Muscle of leg (tissue), 3 donors: ENCODE measurements at regions not wholly inside any gene's neighbourhood (a gene's known extent, or its start where the extent isn't known, plus 50 kb on each side); places are given as distances from the start of the nearest gene placed in this dataset.
"Not testable (repeated sequence)": the region's sequence is repeated elsewhere in the genome, so short reads cannot be mapped to it uniquely, and the experiment has no call there.

Experiments used
- DNase-seq: peaks from one replicate; pipeline ENCODE4 v3.0.0; 2013
- H3K27ac ChIP-seq: one replicate; pipeline ENCODE4 v1.5.1; 2013; ENCODE audit warnings: mild to moderate bottlenecking, low read length, control low read depth
- H3K27me3 ChIP-seq: one replicate; pipeline ENCODE4 v1.6.1; 2013; ENCODE audit warnings: low read length; ENCODE audit not compliant: control insufficient read depth, insufficient read depth
- H3K36me3 ChIP-seq: one replicate; pipeline ENCODE4 v1.6.1; 2013; ENCODE audit warnings: low read length; ENCODE audit not compliant: control insufficient read depth, insufficient read depth
- H3K4me1 ChIP-seq: one replicate; pipeline ENCODE4 v1.6.1; 2013; ENCODE audit warnings: low read length; ENCODE audit not compliant: control insufficient read depth, insufficient read depth
- H3K4me3 ChIP-seq: one replicate; pipeline ENCODE4 v1.5.1; 2013; ENCODE audit warnings: low read length, control low read depth
- H3K9me3 ChIP-seq: replicated peaks from 2 replicates; pipeline ENCODE4 v1.6.1; 2013; ENCODE audit warnings: low read depth, low read length; ENCODE audit not compliant: control insufficient read depth
- WGBS: methylation state at CpG from one replicate; pipeline ENCODE4 v1.1.5; 2013; ENCODE audit warnings: missing lambda C conversion rate; ENCODE audit not compliant: insufficient coverage; 5-methylcytosine and 5-hydroxymethylcytosine counted together

DNA sequence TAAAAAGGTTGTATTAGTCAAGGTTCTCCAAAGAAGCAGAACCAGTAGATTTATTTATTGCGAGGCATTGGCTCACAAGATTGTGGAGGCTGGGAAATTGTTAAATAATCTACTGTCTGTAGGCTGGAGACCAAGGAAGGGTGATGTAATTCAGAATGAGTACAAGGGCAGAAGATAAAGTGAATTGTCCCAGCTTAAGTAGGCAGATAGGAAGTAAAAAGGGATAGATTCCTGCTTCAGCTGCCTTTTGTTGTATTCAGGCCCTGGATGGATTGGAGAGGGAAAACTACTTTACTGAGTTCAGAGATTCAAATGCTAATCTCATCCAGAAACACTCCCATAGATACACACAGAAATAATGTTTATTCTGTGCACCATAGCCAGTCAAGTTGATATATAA lies 301.1 kb downstream of the CYLC2 start:
- WGBS = 60% methylated on average over 1 of the region's 1 CpG

DNA sequence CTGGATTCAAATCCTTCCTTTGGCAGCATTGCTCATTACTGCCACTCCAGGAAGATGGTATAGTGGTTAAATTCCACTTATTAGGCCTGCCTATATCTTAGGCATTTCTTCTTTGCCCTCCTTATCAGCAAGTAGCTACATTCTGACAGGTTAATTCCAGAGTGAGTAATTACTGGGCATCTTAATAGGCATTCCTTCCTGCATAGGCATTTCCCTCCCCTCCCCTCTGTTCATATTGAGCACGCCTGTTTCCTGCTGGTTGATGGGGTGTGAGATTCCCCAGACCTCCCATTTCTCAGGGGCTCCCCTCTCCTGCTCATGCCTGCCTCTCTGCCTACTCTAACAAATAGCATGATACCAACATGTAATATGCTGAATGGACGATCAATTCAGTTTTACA lies 305.9 kb downstream of the CYLC2 start:
- WGBS = no CpG with 5 or more reads among the region's 2 CpGs
- no peak overlapping the region for H3K4me3 ChIP-seq

More for the DNA sequence above, 301.1 kb downstream of the CYLC2 start:
- Histone ChIP-seq H3K27ac (no peak overlapping the region), H3K4me1 (no peaks in the 10 kb centered on the region), H3K27me3 (no peaks in the 10 kb centered on the region), H3K9me3 (peaks cover 3% of the 10 kb centered on the region), H3K4me3 (no peak overlapping the region), H3K36me3 (no peaks in the 10 kb centered on the region)
- no peak for DNase-seq

DNA sequence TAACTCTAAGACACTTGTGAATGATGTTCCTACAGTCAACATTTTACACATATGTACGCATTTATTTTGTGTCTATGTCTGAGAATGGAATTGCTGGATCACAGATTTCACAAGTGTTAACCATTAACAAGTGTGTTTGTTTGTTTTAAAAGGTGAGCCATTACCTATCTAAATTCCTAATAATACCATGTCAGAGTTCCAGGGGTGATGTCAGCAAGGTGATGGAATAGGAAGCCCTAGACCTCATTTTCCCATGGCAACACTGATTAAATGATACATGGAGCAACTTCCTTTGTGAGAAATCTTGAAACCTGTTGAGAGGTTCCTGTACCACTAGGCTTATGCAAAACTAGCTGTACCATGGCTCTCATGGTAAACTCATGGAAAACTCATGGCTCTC lies 309.7 kb downstream of the CYLC2 start:
- H3K4me3 ChIP-seq = no peak overlapping the region
- no peaks in the 10 kb centered on the region for H3K36me3 ChIP-seq
- no peak for DNase-seq
- H3K4me1 ChIP-seq = no peaks in the 10 kb centered on the region
- peaks cover 8% of the 10 kb centered on the region for H3K9me3 ChIP-seq
- no peaks in the 10 kb centered on the region for H3K27me3 ChIP-seq
- no peak overlapping the region for H3K27ac ChIP-seq
- WGBS = no CpG with 5 or more reads among the region's 1 CpG

More for the DNA sequence above, 305.9 kb downstream of the CYLC2 start:
- Histone ChIP-seq H3K27me3 (no peaks in the 10 kb centered on the region), H3K36me3 (no peaks in the 10 kb centered on the region), H3K27ac (no peak overlapping the region), H3K4me1 (no peaks in the 10 kb centered on the region), H3K9me3 (peaks cover 6% of the 10 kb centered on the region)
- DNase-seq = no peak

DNA sequence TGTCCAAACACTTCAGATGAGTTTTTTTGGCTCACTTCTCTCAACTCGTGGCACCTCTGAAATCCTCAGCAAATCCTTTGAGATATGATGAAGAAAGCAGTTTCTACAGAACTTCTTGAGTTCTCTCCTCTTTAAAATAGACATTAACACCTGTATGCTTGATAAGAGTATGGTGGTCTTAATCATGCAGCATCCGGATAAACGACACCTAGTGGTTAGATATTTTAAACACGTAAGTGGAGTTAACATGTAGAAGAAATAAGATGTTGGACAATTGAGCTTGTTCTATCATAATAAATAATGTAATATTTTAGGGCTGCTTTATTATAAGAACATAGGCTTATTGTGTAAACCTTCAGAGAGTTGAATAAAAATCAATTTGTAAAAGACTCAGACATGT lies 324.8 kb downstream of the CYLC2 start:
- H3K27me3 ChIP-seq = no peaks in the 10 kb centered on the region
- WGBS = no CpG with 5 or more reads among the region's 4 CpGs
- no peaks in the 10 kb centered on the region for H3K9me3 ChIP-seq
- DNase-seq = no peak
- H3K4me3 ChIP-seq = no peak overlapping the region
- no peaks in the 10 kb centered on the region for H3K4me1 ChIP-seq
- no peak overlapping the region for H3K27ac ChIP-seq
- H3K36me3 ChIP-seq = no peaks in the 10 kb centered on the region

DNA sequence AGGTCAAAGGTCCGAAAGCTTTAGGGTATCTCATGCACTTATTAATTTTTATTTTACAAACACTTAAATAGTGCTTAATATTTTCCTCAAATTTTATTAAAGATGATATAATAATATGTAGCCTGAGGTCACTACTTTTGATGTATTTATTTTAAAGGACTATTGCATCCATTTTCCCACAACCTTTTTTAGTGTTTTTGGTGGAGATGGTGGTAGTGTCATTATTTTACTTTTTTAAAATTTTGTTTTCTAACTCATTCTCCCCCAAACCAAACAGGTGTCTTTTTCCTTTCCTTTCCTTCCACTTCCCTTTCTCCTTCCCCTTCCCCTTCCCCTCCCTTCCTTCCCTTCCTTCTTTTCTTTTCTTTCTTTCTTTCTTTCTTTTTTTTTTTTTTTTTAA lies 328.6 kb downstream of the CYLC2 start:
- DNase-seq = no peak
- Histone ChIP-seq H3K4me3 (no peak overlapping the region), H3K36me3 (no peaks in the 10 kb centered on the region), H3K9me3 (no peaks in the 10 kb centered on the region), H3K27ac (no peak overlapping the region), H3K27me3 (no peaks in the 10 kb centered on the region), H3K4me1 (no peaks in the 10 kb centered on the region)
- no CpG with 5 or more reads among the region's 1 CpG for WGBS

DNA sequence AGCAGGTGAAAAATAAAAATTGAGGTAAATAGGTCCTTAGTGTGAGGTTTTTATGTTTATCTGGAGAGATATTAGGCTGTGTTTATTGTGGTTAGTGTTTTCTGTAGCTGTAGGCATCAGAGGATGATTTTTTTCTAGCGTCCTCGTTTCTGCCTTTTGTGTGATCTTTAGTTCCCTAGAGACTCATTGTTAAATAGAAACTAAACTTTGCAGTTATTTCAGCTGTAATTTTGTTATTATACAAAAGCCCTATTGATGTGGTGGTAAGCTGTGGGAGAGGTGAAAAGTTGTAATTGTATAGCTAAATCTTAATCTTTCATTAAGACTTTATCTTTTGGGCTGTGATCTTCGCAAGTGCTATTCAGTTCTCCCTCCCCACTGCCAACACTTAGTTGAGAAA lies 340.3 kb downstream of the CYLC2 start:
- no peaks in the 10 kb centered on the region for H3K9me3 ChIP-seq
- no peaks in the 10 kb centered on the region for H3K4me1 ChIP-seq
- DNase-seq = no peak
- H3K27ac ChIP-seq = no peak overlapping the region
- no peak overlapping the region for H3K4me3 ChIP-seq
- H3K36me3 ChIP-seq = no peaks in the 10 kb centered on the region
- no peaks in the 10 kb centered on the region for H3K27me3 ChIP-seq
- WGBS = no CpG with 5 or more reads among the region's 3 CpGs

DNA sequence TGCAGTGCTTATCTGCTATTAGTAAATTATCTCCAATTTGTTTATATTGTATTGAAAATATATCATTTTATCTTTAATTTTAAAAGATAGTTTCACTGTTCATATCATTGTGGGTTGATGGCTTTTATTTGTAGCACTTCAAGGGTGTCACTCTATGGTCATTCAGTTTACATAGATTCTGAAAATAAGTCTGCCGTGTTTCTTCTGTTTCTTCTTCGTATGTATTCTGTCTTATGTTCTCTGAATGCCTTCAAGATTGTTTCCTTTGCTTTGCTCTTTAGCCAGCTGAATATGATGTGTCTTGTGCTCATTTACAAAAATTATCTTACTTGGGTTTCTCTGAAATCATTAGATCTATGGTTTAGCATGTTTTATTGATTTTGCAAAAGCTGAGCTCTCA lies 359.9 kb downstream of the CYLC2 start:
- DNase-seq = no peak

DNA sequence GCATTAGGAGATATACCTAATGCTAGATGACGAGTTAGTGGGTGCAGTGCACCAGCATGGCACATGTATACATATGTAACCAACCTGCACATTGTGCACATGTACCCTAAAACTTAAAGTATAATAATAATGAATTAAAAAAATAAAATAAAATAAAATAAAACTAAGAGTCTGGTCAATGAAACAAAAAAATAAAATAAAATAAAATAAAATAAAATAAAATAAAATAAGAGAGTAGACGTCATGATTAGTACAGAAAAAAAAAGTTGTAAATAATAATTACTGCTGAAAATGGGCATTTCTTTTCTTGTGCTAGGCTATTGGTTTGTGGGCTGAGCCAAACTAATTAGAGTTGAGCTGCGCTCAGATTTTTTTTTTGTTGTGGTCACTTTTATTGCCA lies 362.8 kb downstream of the CYLC2 start:
- not testable (repeated sequence) for H3K27ac ChIP-seq, H3K27me3 ChIP-seq
- WGBS = 80% methylated on average over 1 of the region's 3 CpGs

More for the DNA sequence above, 359.9 kb downstream of the CYLC2 start:
- H3K27me3 ChIP-seq = no peaks in the 10 kb centered on the region
- WGBS = no CpG with 5 or more reads among the region's 2 CpGs
- H3K36me3 ChIP-seq = no peaks in the 10 kb centered on the region
- H3K27ac ChIP-seq = no peak overlapping the region
- peaks cover 4% of the 10 kb centered on the region for H3K9me3 ChIP-seq
- no peak overlapping the region for H3K4me3 ChIP-seq
- H3K4me1 ChIP-seq = no peaks in the 10 kb centered on the region

DNA sequence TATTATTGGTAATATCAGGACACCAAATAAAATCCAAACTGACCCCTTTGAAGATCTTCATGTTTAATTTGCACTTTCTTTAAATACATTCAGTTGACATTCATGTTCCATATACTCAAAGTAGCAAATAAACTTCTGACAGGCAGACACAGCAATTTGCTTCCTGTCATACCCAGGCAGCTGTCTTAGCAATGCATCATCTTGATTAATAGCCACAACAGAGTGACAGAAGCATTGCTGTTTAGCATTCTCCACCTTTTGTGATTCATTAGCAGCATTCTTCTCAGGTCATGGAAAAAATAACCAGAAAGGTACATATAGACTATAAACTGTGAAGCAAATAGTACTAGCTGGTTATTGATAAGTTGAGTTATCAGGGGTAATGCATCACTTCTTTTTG lies 366.8 kb downstream of the CYLC2 start:
- Histone ChIP-seq H3K36me3 (no peaks in the 10 kb centered on the region), H3K4me1 (no peaks in the 10 kb centered on the region), H3K27ac (no peak overlapping the region), H3K4me3 (no peak overlapping the region), H3K9me3 (no peaks in the 10 kb centered on the region), H3K27me3 (no peaks in the 10 kb centered on the region)
- DNase-seq = no peak

More for the DNA sequence above, 362.8 kb downstream of the CYLC2 start:
- not testable (repeated sequence) for DNase-seq, H3K4me3 ChIP-seq, H3K9me3 ChIP-seq, H3K4me1 ChIP-seq, H3K36me3 ChIP-seq

DNA sequence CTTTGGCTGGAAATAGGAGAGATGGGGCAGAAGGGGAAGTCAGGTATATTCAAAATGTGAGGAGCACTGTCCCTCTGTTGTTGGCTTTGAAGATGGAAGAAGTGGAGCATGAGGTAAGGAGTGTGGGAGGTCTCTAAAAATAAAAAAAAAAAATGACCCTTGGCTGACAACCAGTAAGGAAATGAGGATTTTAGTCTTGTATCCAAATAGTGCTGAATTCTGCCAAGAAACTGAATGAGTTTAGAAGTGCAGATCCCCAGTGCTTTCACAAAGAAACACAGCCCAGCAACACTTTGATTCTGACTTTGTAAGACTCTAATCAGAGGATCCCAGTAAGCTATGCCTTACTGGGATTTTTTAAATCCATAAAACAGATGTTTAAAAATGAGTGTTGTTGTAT lies 367.9 kb downstream of the CYLC2 start:
- H3K27me3 ChIP-seq = no peaks in the 10 kb centered on the region
- H3K36me3 ChIP-seq = no peaks in the 10 kb centered on the region
- H3K27ac ChIP-seq = no peak overlapping the region
- DNase-seq = peak; percentile 94
- H3K4me1 ChIP-seq = no peaks in the 10 kb centered on the region
- no peak overlapping the region for H3K4me3 ChIP-seq
- no peaks in the 10 kb centered on the region for H3K9me3 ChIP-seq

DNA sequence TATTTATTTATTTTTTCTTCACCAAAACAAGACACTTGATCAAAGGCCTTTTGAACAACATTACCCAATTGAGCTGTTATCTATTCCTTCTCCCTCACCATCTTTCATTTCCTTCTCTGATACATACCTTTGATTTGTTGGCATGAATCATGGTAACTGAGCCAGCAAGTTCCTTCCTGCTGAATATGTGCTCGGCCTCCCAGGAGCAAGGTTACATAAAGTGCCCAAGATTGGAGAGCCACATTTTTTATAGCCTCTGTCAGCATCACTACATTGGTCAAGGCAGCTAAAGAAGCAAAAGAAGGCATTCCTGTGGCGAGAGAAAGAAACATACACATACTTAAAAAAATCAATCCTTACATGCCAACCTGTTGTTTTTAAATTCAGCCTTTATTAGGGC lies 369.6 kb downstream of the CYLC2 start:
- no CpG with 5 or more reads among the region's 2 CpGs for WGBS
- H3K4me3 ChIP-seq = no peak overlapping the region
- no peaks in the 10 kb centered on the region for H3K9me3 ChIP-seq
- H3K27me3 ChIP-seq = no peaks in the 10 kb centered on the region
- H3K27ac ChIP-seq = no peak overlapping the region
- H3K4me1 ChIP-seq = no peaks in the 10 kb centered on the region
- H3K36me3 ChIP-seq = no peaks in the 10 kb centered on the region
- DNase-seq = no peak
